ENCODE measurements at regions not wholly inside any gene's neighbourhood (a gene's known extent, or its start where the extent isn't known, plus 50 kb on each side); places are given as distances from the start of the nearest gene placed in this dataset.
"Not testable (repeated sequence)": the region's sequence is repeated elsewhere in the genome, so short reads cannot be mapped to it uniquely, and the experiment has no call there.

- H3K9me3 ChIP-seq, result no peaks in the 10 kb centered on the region
- no peaks in the 10 kb centered on the region for H3K27me3 ChIP-seq (ENCODE audit: low read depth)
- ATAC-seq, result no peak
- no peak for TF ChIP-seq CTCF (IDR thresholded peaks at IDR 0.05)
- H3K27ac ChIP-seq, result no peak overlapping the region
- no peak for DNase-seq
- H3K4me1 ChIP-seq, result no peaks in the 10 kb centered on the region
- intact Hi-C loops (cut with DNase I), result no loop called here
- no peaks in the 10 kb centered on the region for H3K36me3 ChIP-seq
- no peak overlapping the region for H3K4me3 ChIP-seq
These were observed 118.7 kb upstream of the NEK6 start for GRCh38 chr9:124139001-124139400.

- no peak overlapping the region for H3K27ac ChIP-seq
- H3K4me3 ChIP-seq, result no peak overlapping the region
- no peaks in the 10 kb centered on the region for H3K36me3 ChIP-seq
- intact Hi-C loops (cut with DNase I), result no loop called here
- no peaks in the 10 kb centered on the region for H3K9me3 ChIP-seq
- H3K27me3 ChIP-seq (ENCODE audit: low read depth), result no peaks in the 10 kb centered on the region
- ATAC-seq (no peak), DNase-seq (no peak)
- no peak for TF ChIP-seq CTCF (IDR thresholded peaks at IDR 0.05)
- no peaks in the 10 kb centered on the region for H3K4me1 ChIP-seq
These were observed 116.7 kb upstream of the NEK6 start for GRCh38 chr9:124140941-124141568.

GRCh38 chr9:124144561-124145123 lies 113.1 kb upstream of the NEK6 start:
- ATAC-seq; intact Hi-C loops (cut with DNase I); H3K4me3 ChIP-seq; H3K27me3 ChIP-seq (ENCODE audit: low read depth); H3K4me1 ChIP-seq; H3K9me3 ChIP-seq; DNase-seq; H3K27ac ChIP-seq; H3K36me3 ChIP-seq: not testable (repeated sequence)

- Histone ChIP-seq H3K36me3 (no peaks in the 10 kb centered on the region), H3K27me3 (ENCODE audit: low read depth) (peaks cover 5% of the 10 kb centered on the region), H3K4me3 (no peak overlapping the region), H3K4me1 (no peaks in the 10 kb centered on the region), H3K9me3 (no peaks in the 10 kb centered on the region), H3K27ac (no peak overlapping the region)
- ATAC-seq, result no peak
- no peak for DNase-seq
- no peak for TF ChIP-seq CTCF (IDR thresholded peaks at IDR 0.05)
- intact Hi-C loops (cut with DNase I), result no loop called here
These were observed 111.7 kb upstream of the NEK6 start for GRCh38 chr9:124146031-124146561.

- H3K27ac ChIP-seq, result no peak overlapping the region
- no peaks in the 10 kb centered on the region for H3K4me1 ChIP-seq
- intact Hi-C loops (cut with DNase I), result no loop called here
- H3K36me3 ChIP-seq, result no peaks in the 10 kb centered on the region
- TF ChIP-seq CTCF (IDR thresholded peaks at IDR 0.05), result no peak
- no peak for ATAC-seq
- H3K27me3 ChIP-seq (ENCODE audit: low read depth), result peaks cover 7% of the 10 kb centered on the region
- no peak for DNase-seq
- H3K9me3 ChIP-seq, result no peaks in the 10 kb centered on the region
- H3K4me3 ChIP-seq, result no peak overlapping the region
These were observed 107.8 kb upstream of the NEK6 start for GRCh38 chr9:124149992-124150391.

- DNase-seq (no peak), ATAC-seq (no peak)
- no peak for TF ChIP-seq CTCF (IDR thresholded peaks at IDR 0.05)
- no peak overlapping the region for H3K27ac ChIP-seq
- H3K27me3 ChIP-seq (ENCODE audit: low read depth), result no peaks in the 10 kb centered on the region
- H3K9me3 ChIP-seq, result no peaks in the 10 kb centered on the region
- H3K36me3 ChIP-seq, result no peaks in the 10 kb centered on the region
- no peaks in the 10 kb centered on the region for H3K4me1 ChIP-seq
- H3K4me3 ChIP-seq, result no peak overlapping the region
- intact Hi-C loops (cut with DNase I), result no loop called here
These were observed 93.9 kb upstream of the NEK6 start for GRCh38 chr9:124163760-124164255.

Measured in lower lobe of right lung (tissue), 2 donors.